CD14-positive monocyte (primary cell): ENCODE measurements at regions not wholly inside any gene's neighbourhood (a gene's known extent, or its start where the extent isn't known, plus 50 kb on each side); places are given as distances from the start of the nearest gene placed in this dataset.

ENCODE experiments used
- DNase-seq, 3 donors: peaks; one replicate each; pipeline ENCODE4 v3.0.0-alpha.2; 2011 to 2022
- H2AFZ ChIP-seq: 2 replicates; pipeline ENCODE4 v1.6.0; 2012; ENCODE audit warnings: mild to moderate bottlenecking, low read depth, low read length, inconsistent platforms; ENCODE audit not compliant: insufficient read depth, poor library complexity, severe bottlenecking
- H3K27ac ChIP-seq, 2 donors: 1 replicate in 1 of 2; 2 replicates in 1 of 2; pipeline ENCODE4 v1.5.1; 2012 to 2013; ENCODE audit warnings: low read length in 2 of 2, control low read depth in 1 of 2, inconsistent platforms in 1 of 2, low read depth in 1 of 2, mild to moderate bottlenecking in 1 of 2
- H3K27me3 ChIP-seq, 2 donors: one replicate each; pipeline versions ENCODE4 v1.6.0 to v1.6.1; 2011 to 2013; ENCODE audit warnings: low read length in 2 of 2; ENCODE audit not compliant: control insufficient read depth in 2 of 2, insufficient read depth in 2 of 2
- H3K36me3 ChIP-seq, 2 donors: replicated peaks in 1 of 2; 1 replicate in 1 of 2; 2 replicates in 1 of 2; pipeline versions ENCODE4 v1.5.1 to v1.6.1; 2012 to 2013; ENCODE audit warnings: low read length in 2 of 2, control low read depth in 1 of 2, inconsistent platforms in 1 of 2, mild to moderate bottlenecking in 1 of 2; ENCODE audit not compliant: insufficient read depth in 2 of 2, control insufficient read depth in 1 of 2
- H3K4me1 ChIP-seq, 2 donors: 1 replicate in 1 of 2; 2 replicates in 1 of 2; pipeline versions ENCODE4 v1.5.1 to v1.6.1; 2012 to 2013; ENCODE audit warnings: low read length in 2 of 2, control low read depth in 1 of 2, inconsistent platforms in 1 of 2, mild to moderate bottlenecking in 1 of 2, moderate library complexity in 1 of 2; ENCODE audit not compliant: insufficient read depth in 2 of 2, control insufficient read depth in 1 of 2
- H3K4me2 ChIP-seq: replicated peaks from 2 replicates; pipeline ENCODE3; 2012; ENCODE audit warnings: low read length, moderate library complexity, mild to moderate bottlenecking; ENCODE audit not compliant: poor library complexity, severe bottlenecking; ENCODE audit errors: extremely low read depth
- H3K4me3 ChIP-seq, 3 experiments: fragments of 200-600 bp in 1 of 3; sonication (generic) in 1 of 3; replicated peaks in 1 of 3; 1 replicate in 2 of 3; 2 replicates in 1 of 3; pipeline ENCODE4 v1.5.1; 2011 to 2013; ENCODE audit warnings: low read length in 3 of 3, mild to moderate bottlenecking in 3 of 3, control low read depth in 2 of 3, low read depth in 2 of 3, inconsistent platforms in 1 of 3, moderate library complexity in 1 of 3
- H3K79me2 ChIP-seq: 2 replicates; pipeline ENCODE4 v1.6.0; 2012; ENCODE audit warnings: mild to moderate bottlenecking, control low read depth, inconsistent platforms, low read length, moderate library complexity; ENCODE audit not compliant: insufficient read depth
- H3K9ac ChIP-seq: 2 replicates; pipeline ENCODE4 v1.6.0; 2017; ENCODE audit warnings: low read length, mild to moderate bottlenecking; ENCODE audit not compliant: insufficient read depth, poor library complexity, severe bottlenecking
- H3K9me3 ChIP-seq, 2 donors: replicated peaks in 1 of 2; 1 replicate in 1 of 2; 2 replicates in 1 of 2; pipeline versions ENCODE4 v1.5.1 to v1.6.1; 2012 to 2013; ENCODE audit warnings: low read length in 2 of 2, control low read depth in 1 of 2; ENCODE audit not compliant: control insufficient read depth in 1 of 2, insufficient read depth in 1 of 2
- H4K20me1 ChIP-seq: 2 replicates; pipeline ENCODE4 v1.6.0; 2012; ENCODE audit warnings: mild to moderate bottlenecking, low read length, control low read depth, moderate library complexity; ENCODE audit not compliant: insufficient read depth
- H3K27ac Mint-ChIP-seq, 7 donors: one replicate each; pipeline ENCODE4 v1.8.0; 2020; ENCODE audit warnings: mild to moderate bottlenecking in 7 of 7, mixed read lengths in 7 of 7, moderate library complexity in 6 of 7, inconsistent platforms in 2 of 7
- H3K27me3 Mint-ChIP-seq, 3 donors: one replicate each; pipeline ENCODE4 v1.8.0; 2021 to 2022; ENCODE audit warnings: low read depth in 3 of 3, mild to moderate bottlenecking in 3 of 3, mixed read lengths in 3 of 3, moderate library complexity in 3 of 3, inconsistent platforms in 1 of 3
- H3K36me3 Mint-ChIP-seq, 2 donors: one replicate each; pipeline ENCODE4 v1.8.0; 2020; ENCODE audit warnings: mixed read lengths in 2 of 2, inconsistent platforms in 1 of 2, mild to moderate bottlenecking in 1 of 2
- H3K4me1 Mint-ChIP-seq: one replicate; pipeline ENCODE4 v1.8.0; 2020; ENCODE audit warnings: mild to moderate bottlenecking, mixed read lengths
- H3K4me3 Mint-ChIP-seq, 2 donors: one replicate each; pipeline ENCODE4 v1.8.0; 2020; ENCODE audit warnings: mild to moderate bottlenecking in 2 of 2, mixed read lengths in 2 of 2, moderate library complexity in 1 of 2
- H3K9me3 Mint-ChIP-seq, 7 donors: one replicate each; pipeline ENCODE4 v1.8.0; 2020 to 2022; ENCODE audit warnings: mixed read lengths in 7 of 7, mild to moderate bottlenecking in 6 of 7, moderate library complexity in 6 of 7, inconsistent platforms in 2 of 7
- CTCF ChIP-seq: fragments of 200-600 bp; IDR thresholded peaks from one replicate; pipeline ENCODE4 v1.8.0; 2022; ENCODE audit warnings: antibody characterized with exemption, mild to moderate bottlenecking
- WGBS: methylation state at CpG from one replicate; pipeline ENCODE4 v1.1.5; 2013; ENCODE audit warnings: missing lambda C conversion rate; ENCODE audit not compliant: insufficient coverage; 5-methylcytosine and 5-hydroxymethylcytosine counted together
- intact Hi-C, 2 donors: fragments of 100-400 bp; cut with micrococcal nuclease; formaldehyde crosslinking; loops; one replicate each; pipeline versions ENCODE4 v1.15.0 to v1.15.1; 2023

- no peaks in the 10 kb centered on the region for H3K36me3 Mint-ChIP-seq
- no peak for TF ChIP-seq CTCF
- H3K9me3 ChIP-seq: no peaks in the 10 kb centered on the region
- H3K27ac Mint-ChIP-seq: no peak overlapping the region
- no peaks in the 10 kb centered on the region for H3K36me3 ChIP-seq
- H3K9me3 Mint-ChIP-seq: peaks cover 0 to 3% (median 0%) of the 10 kb centered on the region in 7 donors
- no peaks in the 10 kb centered on the region for H3K4me1 Mint-ChIP-seq
- no peak overlapping the region for H3K4me3 ChIP-seq
- intact Hi-C loops: no loop called here
- no peaks in the 10 kb centered on the region for H3K79me2 ChIP-seq
- no CpG with 5 or more reads among the region's 2 CpGs for WGBS
- H3K4me3 Mint-ChIP-seq: no peak overlapping the region
- no peak overlapping the region for H3K9ac ChIP-seq
- no peak overlapping the region for H2AFZ ChIP-seq
- H4K20me1 ChIP-seq: no peaks in the 10 kb centered on the region
- H3K4me1 ChIP-seq: no peaks in the 10 kb centered on the region
- H3K27me3 Mint-ChIP-seq: no peaks in the 10 kb centered on the region
- no peak for DNase-seq
- no peak overlapping the region for H3K27ac ChIP-seq
- H3K4me2 ChIP-seq: no peak overlapping the region
- no peaks in the 10 kb centered on the region for H3K27me3 ChIP-seq
Measured at GRCh38 chr16:62256406-62256805, 220.2 kb upstream of the CDH8 start.

GRCh38 chr16:62254847-62255246, 218.6 kb upstream of the CDH8 start:
- H3K27me3 Mint-ChIP-seq: no peaks in the 10 kb centered on the region
- Histone ChIP-seq H3K9ac (no peak overlapping the region), H3K27me3 (no peaks in the 10 kb centered on the region), H4K20me1 (no peaks in the 10 kb centered on the region), H3K9me3 (no peaks in the 10 kb centered on the region), H2AFZ (no peak overlapping the region), H3K4me3 (no peak overlapping the region), H3K36me3 (no peaks in the 10 kb centered on the region), H3K27ac (no peak overlapping the region), H3K4me2 (no peak overlapping the region), H3K4me1 (no peaks in the 10 kb centered on the region), H3K79me2 (no peaks in the 10 kb centered on the region)
- peaks cover 0 to 3% (median 0%) of the 10 kb centered on the region in 7 donors for H3K9me3 Mint-ChIP-seq
- intact Hi-C loops: no loop called here
- H3K4me1 Mint-ChIP-seq: no peaks in the 10 kb centered on the region
- H3K27ac Mint-ChIP-seq: no peak overlapping the region
- no peak for DNase-seq
- H3K36me3 Mint-ChIP-seq: no peaks in the 10 kb centered on the region
- no peak for TF ChIP-seq CTCF
- no peak overlapping the region for H3K4me3 Mint-ChIP-seq
